Hepatocyte (in vitro differentiated cells): ENCODE measurements at regions not wholly inside any gene's neighbourhood (a gene's known extent, or its start where the extent isn't known, plus 50 kb on each side); places are given as distances from the start of the nearest gene placed in this dataset.

Experiments
- DNase-seq: peaks from one replicate; pipeline ENCODE4 v3.0.0-alpha.2; 2016; ENCODE audit warnings: low spot score
- H2AFZ ChIP-seq: fragments of 200-600 bp; sonication (generic); 2 replicates; pipeline ENCODE4 v1.6.0; 2016; ENCODE audit warnings: antibody characterized with exemption, mild to moderate bottlenecking
- H3K27ac ChIP-seq: fragments of 200-600 bp; sonication (generic); 2 replicates; pipeline ENCODE4 v1.5.1; 2016; ENCODE audit warnings: mild to moderate bottlenecking
- H3K27me3 ChIP-seq: fragments of 200-600 bp; sonication (generic); 2 replicates; pipeline ENCODE4 v1.6.1; 2016
- H3K36me3 ChIP-seq: fragments of 200-600 bp; sonication (generic); replicated peaks from 2 replicates; pipeline ENCODE4 v1.5.1; 2016; ENCODE audit warnings: low read depth; ENCODE audit not compliant: insufficient read depth
- H3K4me1 ChIP-seq: fragments of 200-600 bp; sonication (generic); 2 replicates; pipeline ENCODE4 v1.5.1; 2016; ENCODE audit warnings: mild to moderate bottlenecking, moderate library complexity; ENCODE audit not compliant: insufficient read depth
- H3K4me2 ChIP-seq: fragments of 200-600 bp; sonication (generic); 2 replicates; pipeline ENCODE4 v1.6.0; 2016
- H3K4me3 ChIP-seq: fragments of 200-600 bp; sonication (generic); 2 replicates; pipeline ENCODE4 v1.5.1; 2016; ENCODE audit warnings: mild to moderate bottlenecking
- H3K79me2 ChIP-seq: fragments of 200-600 bp; sonication (generic); 2 replicates; pipeline ENCODE4 v1.6.0; 2017; ENCODE audit warnings: mild to moderate bottlenecking
- H3K9me2 ChIP-seq: fragments of 200-600 bp; sonication (generic); replicated peaks from 2 replicates; pipeline ENCODE4 v1.6.0; 2017; ENCODE audit warnings: mild to moderate bottlenecking; ENCODE audit not compliant: insufficient read depth
- H3K9me3 ChIP-seq: fragments of 200-600 bp; sonication (generic); 2 replicates; pipeline ENCODE4 v1.5.1; 2016; ENCODE audit warnings: low read depth, mild to moderate bottlenecking
- H4K20me1 ChIP-seq: fragments of 200-600 bp; sonication (generic); 2 replicates; pipeline ENCODE4 v1.6.0; 2016; ENCODE audit warnings: mild to moderate bottlenecking; ENCODE audit not compliant: insufficient read depth, poor library complexity, severe bottlenecking
- CTCF ChIP-seq: fragments of 200-600 bp; sonication (generic); IDR thresholded peaks from 2 replicates; pipeline ENCODE4 v1.5.1; 2016; ENCODE audit warnings: antibody characterized with exemption, mild to moderate bottlenecking; ENCODE audit not compliant: poor library complexity
- EZH2 ChIP-seq: fragments of 200-600 bp; sonication (generic); IDR thresholded peaks from 2 replicates; pipeline ENCODE4 v1.6.1; 2016; ENCODE audit warnings: antibody characterized with exemption, mild to moderate bottlenecking, borderline replicate concordance
- EZH2phosphoT487 ChIP-seq: fragments of 200-600 bp; sonication (generic); IDR thresholded peaks from one replicate; pipeline ENCODE4 v1.6.1; 2018; ENCODE audit warnings: antibody characterized with exemption, mild to moderate bottlenecking, low read depth, moderate library complexity; ENCODE audit not compliant: unreplicated experiment, severe bottlenecking
- WGBS: methylation state at CpG from one replicate; pipeline ENCODE4 v1.1.6; 2016; ENCODE audit warnings: low lambda C conversion rate; ENCODE audit errors: missing lambda C conversion rate; 5-methylcytosine and 5-hydroxymethylcytosine counted together

- Histone ChIP-seq H3K4me3 (no peak overlapping the region), H3K9me3 (no peaks in the 10 kb centered on the region), H3K27ac (peak overlapping the region; percentile 93), H4K20me1 (no peaks in the 10 kb centered on the region), H3K27me3 (no peaks in the 10 kb centered on the region), H3K9me2 (no peaks in the 10 kb centered on the region), H3K4me1 (peaks cover 55% of the 10 kb centered on the region), H3K36me3 (no peaks in the 10 kb centered on the region), H2AFZ (peak overlapping the region; percentile 16), H3K79me2 (no peaks in the 10 kb centered on the region), H3K4me2 (peak overlapping the region; percentile 55)
- 44% methylated on average over 5 of the region's 5 CpGs for WGBS
- no peak for TF ChIP-seq EZH2
- no peak for TF ChIP-seq CTCF
- no peak for TF ChIP-seq EZH2phosphoT487
- peak; percentile 30 for DNase-seq
Measured at GRCh38 chr5:72598401-72599064, 91.3 kb upstream of the ZNF366 start.

GRCh38 chr5:72597456-72597948, 90.3 kb upstream of the ZNF366 start:
- peak overlapping the region; percentile 16 for H2AFZ ChIP-seq
- no peak overlapping the region for H3K4me3 ChIP-seq
- DNase-seq, result peak; percentile 75
- H3K4me1 ChIP-seq, result peaks cover 44% of the 10 kb centered on the region
- H3K27ac ChIP-seq, result peak overlapping the region; percentile 93
- no peaks in the 10 kb centered on the region for H3K27me3 ChIP-seq
- TF ChIP-seq EZH2phosphoT487, result no peak
- no peak for TF ChIP-seq EZH2
- TF ChIP-seq CTCF, result no peak
- no peaks in the 10 kb centered on the region for H3K9me2 ChIP-seq
- no peaks in the 10 kb centered on the region for H4K20me1 ChIP-seq
- H3K4me2 ChIP-seq, result peak overlapping the region; percentile 55
- no peaks in the 10 kb centered on the region for H3K79me2 ChIP-seq
- WGBS, result 22% methylated on average over 5 of the region's 5 CpGs
- H3K9me3 ChIP-seq, result no peaks in the 10 kb centered on the region
- no peaks in the 10 kb centered on the region for H3K36me3 ChIP-seq

GRCh38 chr5:72596956-72597355, 89.7 kb upstream of the ZNF366 start:
- TF ChIP-seq EZH2 (no peak), CTCF (no peak), EZH2phosphoT487 (no peak)
- peak overlapping the region; percentile 93 for H3K27ac ChIP-seq
- H3K4me1 ChIP-seq, result peaks cover 41% of the 10 kb centered on the region
- no peaks in the 10 kb centered on the region for H3K79me2 ChIP-seq
- no peaks in the 10 kb centered on the region for H3K36me3 ChIP-seq
- DNase-seq, result no peak
- WGBS, result 76% methylated on average over 3 of the region's 3 CpGs
- no peaks in the 10 kb centered on the region for H3K27me3 ChIP-seq
- no peak overlapping the region for H3K4me3 ChIP-seq
- H3K4me2 ChIP-seq, result peak overlapping the region; percentile 55
- no peak overlapping the region for H2AFZ ChIP-seq
- H3K9me3 ChIP-seq, result no peaks in the 10 kb centered on the region
- H3K9me2 ChIP-seq, result no peaks in the 10 kb centered on the region
- no peaks in the 10 kb centered on the region for H4K20me1 ChIP-seq

- Histone ChIP-seq H3K4me1 (no peaks in the 10 kb centered on the region), H3K27me3 (no peaks in the 10 kb centered on the region), H2AFZ (no peak overlapping the region), H3K36me3 (no peaks in the 10 kb centered on the region), H4K20me1 (no peaks in the 10 kb centered on the region), H3K4me3 (no peak overlapping the region), H3K4me2 (no peak overlapping the region), H3K9me2 (no peaks in the 10 kb centered on the region), H3K79me2 (no peaks in the 10 kb centered on the region), H3K9me3 (no peaks in the 10 kb centered on the region), H3K27ac (no peak overlapping the region)
- DNase-seq, result no peak
- no peak for TF ChIP-seq EZH2
- TF ChIP-seq EZH2phosphoT487, result no peak
- TF ChIP-seq CTCF, result no peak
- WGBS, result 93% methylated on average over 4 of the region's 4 CpGs
Measured at GRCh38 chr5:72588640-72589039, 81.4 kb upstream of the ZNF366 start.
